ENCODE measurements at regions not wholly inside any gene's neighbourhood (a gene's known extent, or its start where the extent isn't known, plus 50 kb on each side); places are given as distances from the start of the nearest gene placed in this dataset.

- no peaks in the 10 kb centered on the region for H3K9me2 ChIP-seq (replicated peaks; ENCODE audit: low read length)
- H3K27ac ChIP-seq (ENCODE audit: low read length): no peak overlapping the region
- no peak overlapping the region for H3K4me2 ChIP-seq (ENCODE audit: low read length)
- H2AFZ ChIP-seq (ENCODE audit: low read length): no peak overlapping the region
- no peaks in the 10 kb centered on the region for H3K79me2 ChIP-seq (ENCODE audit: low read length)
- POLR2A ChIA-PET (ENCODE audit: unreplicated experiment): no interaction called here
- intact Hi-C loops (cut with micrococcal nuclease): no loop called here
- 0 out of 2 replicates have a peak, but pooled peaks cover 5% of the 10 kb centered on the region for H3K27me3 ChIP-seq (ENCODE audit: low read length)
- H3K36me3 ChIP-seq (ENCODE audit: low read depth, low read length): no peaks in the 10 kb centered on the region
- no peak for ATAC-seq
- DNase-seq: no peak
- CTCF ChIA-PET: no interaction called here
- TF ChIP-seq EZH2phosphoT487 (IDR thresholded peaks at IDR 0.05; ENCODE audit: borderline replicate concordance, low read length) (no peak), EZH2 (IDR thresholded peaks at IDR 0.05; ENCODE audit: low read length, unreplicated experiment) (no peak), CTCF (conservative IDR thresholded peaks at IDR 0.05; ENCODE audit: low read depth, low read length) (no peak)
- H3K9ac ChIP-seq (ENCODE audit: low read length): no peak overlapping the region
- H3K9me3 ChIP-seq (ENCODE audit: low read length): no peaks in the 10 kb centered on the region
- no peaks in the 10 kb centered on the region for H3F3A ChIP-seq (ENCODE audit: low read length, unreplicated experiment)
- BruUV-seq (replicated peaks): no TSS peak
- no peak overlapping the region for H3K4me3 ChIP-seq (ENCODE audit: low read length)
- no peaks in the 10 kb centered on the region for H4K20me1 ChIP-seq (ENCODE audit: low read length)
- peaks cover 9% of the 10 kb centered on the region for H3K4me1 ChIP-seq (ENCODE audit: insufficient read depth, low read length)
Observed at GRCh38 chr20:58150772-58151171, 77.7 kb downstream of the ANKRD60 start.

GRCh38 chr20:58149437-58150091 is 78.9 kb downstream of the ANKRD60 start:
- no peak overlapping the region for H3K4me3 ChIP-seq (ENCODE audit: low read length)
- H3F3A ChIP-seq (ENCODE audit: low read length, unreplicated experiment): no peaks in the 10 kb centered on the region
- ATAC-seq: peak; percentile 61
- TF ChIP-seq EZH2phosphoT487 (IDR thresholded peaks at IDR 0.05; ENCODE audit: borderline replicate concordance, low read length): no peak
- TF ChIP-seq EZH2 (IDR thresholded peaks at IDR 0.05; ENCODE audit: low read length, unreplicated experiment): no peak
- no peak for TF ChIP-seq CTCF (conservative IDR thresholded peaks at IDR 0.05; ENCODE audit: low read depth, low read length)
- no peaks in the 10 kb centered on the region for H3K36me3 ChIP-seq (ENCODE audit: low read depth, low read length)
- intact Hi-C loops (cut with micrococcal nuclease): no loop called here
- 0 out of 2 replicates have a peak, but pooled peaks cover 5% of the 10 kb centered on the region for H3K27me3 ChIP-seq (ENCODE audit: low read length)
- H3K4me1 ChIP-seq (ENCODE audit: insufficient read depth, low read length): peaks cover 9% of the 10 kb centered on the region
- no peaks in the 10 kb centered on the region for H3K9me2 ChIP-seq (replicated peaks; ENCODE audit: low read length)
- ChIA-PET CTCF (interaction anchor here (0.6 kb wide), 1 partner anchor 442 kb away, joined by 3 read pairs; no protein-coding TSS in a partner anchor), POLR2A (ENCODE audit: unreplicated experiment) (interaction anchor here (0.6 kb wide), 1 partner anchor 70 kb away, joined by 14 read pairs; no protein-coding TSS in a partner anchor)
- no TSS peak for BruUV-seq (replicated peaks)
- H3K27ac ChIP-seq (ENCODE audit: low read length): no peak overlapping the region
- no peak overlapping the region for H3K9ac ChIP-seq (ENCODE audit: low read length)
- H3K79me2 ChIP-seq (ENCODE audit: low read length): no peaks in the 10 kb centered on the region
- no peaks in the 10 kb centered on the region for H3K9me3 ChIP-seq (ENCODE audit: low read length)
- H3K4me2 ChIP-seq (ENCODE audit: low read length): no peak overlapping the region
- H4K20me1 ChIP-seq (ENCODE audit: low read length): no peaks in the 10 kb centered on the region
- no peak overlapping the region for H2AFZ ChIP-seq (ENCODE audit: low read length)
- peak; percentile 80 for DNase-seq

DNA sequence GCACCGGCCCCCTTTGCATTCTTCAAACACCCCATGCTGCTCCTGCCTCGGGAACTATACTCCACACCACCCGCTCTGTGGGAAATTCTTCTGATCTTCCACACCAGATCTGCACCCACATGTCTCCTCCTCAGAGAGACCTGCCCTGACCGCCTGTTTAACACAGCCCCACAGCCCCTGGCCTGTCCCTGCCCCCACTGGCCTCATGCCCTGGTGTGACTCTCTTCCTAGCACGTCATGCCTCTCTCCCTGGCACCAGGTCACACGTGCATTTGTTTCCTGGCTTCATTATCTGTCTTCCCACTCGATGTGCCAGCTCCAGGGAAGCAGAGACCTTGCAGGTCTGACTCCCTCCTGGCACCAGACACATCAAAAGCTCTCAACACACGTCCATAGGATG is 79.6 kb downstream of the ANKRD60 start:
- Histone ChIP-seq H3K27ac (ENCODE audit: low read length) (no peak overlapping the region), H3K9ac (ENCODE audit: low read length) (no peak overlapping the region), H3K9me3 (ENCODE audit: low read length) (no peaks in the 10 kb centered on the region), H3K9me2 (replicated peaks; ENCODE audit: low read length) (no peaks in the 10 kb centered on the region), H3K4me1 (ENCODE audit: insufficient read depth, low read length) (peaks cover 9% of the 10 kb centered on the region), H4K20me1 (ENCODE audit: low read length) (no peaks in the 10 kb centered on the region), H3K27me3 (ENCODE audit: low read length) (0 out of 2 replicates have a peak, but pooled peaks cover 5% of the 10 kb centered on the region), H2AFZ (ENCODE audit: low read length) (no peak overlapping the region), H3K4me3 (ENCODE audit: low read length) (no peak overlapping the region), H3K79me2 (ENCODE audit: low read length) (no peaks in the 10 kb centered on the region), H3F3A (ENCODE audit: low read length, unreplicated experiment) (no peaks in the 10 kb centered on the region), H3K4me2 (ENCODE audit: low read length) (no peak overlapping the region), H3K36me3 (ENCODE audit: low read depth, low read length) (no peaks in the 10 kb centered on the region)
- BruUV-seq (replicated peaks): no TSS peak
- ATAC-seq (no peak), DNase-seq (no peak)
- ChIA-PET POLR2A (ENCODE audit: unreplicated experiment) (no interaction called here), CTCF (no interaction called here)
- TF ChIP-seq EZH2 (IDR thresholded peaks at IDR 0.05; ENCODE audit: low read length, unreplicated experiment) (no peak), CTCF (conservative IDR thresholded peaks at IDR 0.05; ENCODE audit: low read depth, low read length) (no peak), EZH2phosphoT487 (IDR thresholded peaks at IDR 0.05; ENCODE audit: borderline replicate concordance, low read length) (no peak)
- intact Hi-C loops (cut with micrococcal nuclease): no loop called here
